HepG2 (cell line): ENCODE measurements at regions not wholly inside any gene's neighbourhood (a gene's known extent, or its start where the extent isn't known, plus 50 kb on each side); places are given as distances from the start of the nearest gene placed in this dataset.

Experiments
- ATAC-seq: fragments of 200-7000 bp; cut with Tn5 transposase; 3 replicates; pipeline ENCODE4 v1.9.1; 2020; ENCODE audit warnings: mild to moderate bottlenecking, moderate library complexity
- BruUV-seq: library from RNA; stranded (reverse); fragments of 400-500 nt; replicated peaks from 2 replicates; lab custom pipeline; 2021; lab: Mats Ljungman, UMichigan
- CTCF ChIA-PET: fragments of 300-600 bp; formaldehyde crosslinking; extraction: SDS; loops from one replicate; lab custom pipeline; 2021; ENCODE audit warnings: low total read pairs, inconsistent platforms, low intra/inter-chr PET ratio; lab: Yijun Ruan, JAX
- POLR2A ChIA-PET: fragments of 350-600 bp; sonication (Branson Sonifier 250); formaldehyde crosslinking; loops from one replicate; lab custom pipeline; 2020; ENCODE audit warnings: antibody characterized with exemption, inconsistent platforms; lab: Yijun Ruan, JAX
- DNase-seq: peaks from one replicate; pipeline ENCODE4 v3.0.0-alpha.2; 2015; ENCODE audit warnings: low spot score
- FAIRE-seq: peaks from 3 replicates; lab custom pipeline; 2011; peaks lifted over from hg19 to GRCh38; lab: Jason Lieb, UNC
- H2AFZ ChIP-seq: one replicate; pipeline ENCODE4 v1.6.1; 2011; ENCODE audit warnings: low read length, inconsistent platforms
- H3K27ac ChIP-seq: fragments of 300-600 bp; 3 replicates; pipeline ENCODE4 v1.8.0; 2011; ENCODE audit warnings: mixed run types, mild to moderate bottlenecking, mixed read lengths, low read length, inconsistent platforms; ENCODE audit not compliant: insufficient read depth; ENCODE audit errors: extremely low read length
- H3K27me3 ChIP-seq, 2 experiments: fragments of 200-600 bp in 1 of 2; 2 replicates in 1 of 2; 3 replicates in 1 of 2; pipeline versions ENCODE4 v1.6.0 to v1.8.0; 2011; ENCODE audit warnings: low read length in 2 of 2, mild to moderate bottlenecking in 2 of 2, moderate library complexity in 2 of 2, inconsistent platforms in 1 of 2; ENCODE audit not compliant: insufficient read depth in 2 of 2, control insufficient read depth in 1 of 2
- H3K36me3 ChIP-seq, 2 experiments: fragments of 200-600 bp in 1 of 2; replicated peaks in 1 of 2; 2 replicates in 1 of 2; 3 replicates in 1 of 2; pipeline versions ENCODE4 v1.5.1 to v1.8.0; 2011; ENCODE audit warnings: low read length in 2 of 2, inconsistent platforms in 1 of 2; ENCODE audit not compliant: insufficient read depth in 2 of 2, control insufficient read depth in 1 of 2
- H3K4me1 ChIP-seq: 2 replicates; pipeline ENCODE4 v1.5.1; 2012; ENCODE audit warnings: low read length, inconsistent platforms; ENCODE audit not compliant: insufficient read depth
- H3K4me2 ChIP-seq: 2 replicates; pipeline ENCODE4 v1.6.0; 2011; ENCODE audit warnings: low read depth, low read length, inconsistent platforms
- H3K4me3 ChIP-seq, 3 experiments: fragments of 200-600 bp in 1 of 3; sonication (generic), shearing (Covaris generic) in 1 of 3; replicated peaks in 1 of 3; 2 replicates each; pipeline ENCODE4 v1.5.1; 2011 to 2016; ENCODE audit warnings: low read length in 3 of 3, inconsistent platforms in 2 of 3, low read depth in 2 of 3, mild to moderate bottlenecking in 2 of 3, control low read depth in 1 of 3, mixed read lengths in 1 of 3; ENCODE audit not compliant: insufficient read depth in 1 of 3
- H3K79me2 ChIP-seq: one replicate; pipeline ENCODE4 v1.6.1; 2011; ENCODE audit warnings: low read length, inconsistent platforms; ENCODE audit not compliant: insufficient read depth
- H3K9ac ChIP-seq: 2 replicates; pipeline ENCODE4 v1.6.0; 2011; ENCODE audit warnings: mild to moderate bottlenecking, low read depth, low read length, inconsistent platforms; ENCODE audit not compliant: insufficient read depth
- H3K9me3 ChIP-seq: 2 replicates; pipeline ENCODE4 v1.5.1; 2012; ENCODE audit warnings: mild to moderate bottlenecking, low read length
- H4K20me1 ChIP-seq: 2 replicates; pipeline ENCODE4 v1.6.0; 2011; ENCODE audit warnings: inconsistent platforms, mild to moderate bottlenecking, low read length, moderate library complexity; ENCODE audit not compliant: insufficient read depth
- CC2D1A ChIP-seq: sonication (generic); formaldehyde crosslinking; IDR thresholded peaks from 2 replicates; pipeline ENCODE4 v1.8.1; 2023; ENCODE audit warnings: mild to moderate bottlenecking, missing genetic modification reagents
- FOXK2 ChIP-seq: fragments of 450-650 bp; IDR thresholded peaks from 2 replicates; pipeline ENCODE4 v1.6.1; 2016
- HIVEP1 ChIP-seq: sonication (generic); formaldehyde crosslinking; IDR thresholded peaks from 2 replicates; pipeline ENCODE4 v1.4.0; 2020; ENCODE audit warnings: mild to moderate bottlenecking, missing genetic modification reagents
- MED13 ChIP-seq: sonication (generic); formaldehyde crosslinking; IDR thresholded peaks from 2 replicates; pipeline ENCODE4 v1.5.0; 2020; ENCODE audit warnings: missing genetic modification reagents
- MEIS1 ChIP-seq: sonication (generic); formaldehyde crosslinking; IDR thresholded peaks from 2 replicates; pipeline ENCODE4 v1.9.0; 2021; ENCODE audit warnings: mild to moderate bottlenecking, missing genetic modification reagents, moderate library complexity, borderline replicate concordance
- MTA1 ChIP-seq: sonication (generic); formaldehyde crosslinking; IDR thresholded peaks from 2 replicates; pipeline ENCODE4 v1.4.0; 2020; ENCODE audit warnings: missing genetic modification reagents, mild to moderate bottlenecking, borderline replicate concordance
- RBFOX2 ChIP-seq: fragments of 200-400 bp; formaldehyde crosslinking; IDR thresholded peaks from 2 replicates; pipeline ENCODE4 v1.6.1; 2017; ENCODE audit warnings: low read depth, mild to moderate bottlenecking, low read length
- RCOR2 ChIP-seq: IDR thresholded peaks from 2 replicates; pipeline ENCODE4 v1.6.1; 2016; ENCODE audit warnings: missing biosample characterization, missing genetic modification reagents
- SALL2 ChIP-seq: sonication (generic); formaldehyde crosslinking; IDR thresholded peaks from 2 replicates; pipeline ENCODE4 v1.8.1; 2023; ENCODE audit warnings: mild to moderate bottlenecking, missing genetic modification reagents, inconsistent platforms
- SRSF9 ChIP-seq: fragments of 200-400 bp; formaldehyde crosslinking; IDR thresholded peaks from 2 replicates; pipeline ENCODE4 v1.6.1; 2018; ENCODE audit warnings: borderline replicate concordance, mild to moderate bottlenecking, low read depth, low read length; ENCODE audit not compliant: insufficient read depth, poor library complexity, severe bottlenecking
- WIZ ChIP-seq: sonication (generic); formaldehyde crosslinking; IDR thresholded peaks from 2 replicates; pipeline ENCODE4 v1.5.1; 2020; ENCODE audit warnings: mild to moderate bottlenecking, missing genetic modification reagents
- ZNF207 ChIP-seq: fragments of 450-650 bp; IDR thresholded peaks from 2 replicates; pipeline ENCODE4 v1.6.1; 2016; ENCODE audit warnings: antibody characterized with exemption, borderline replicate concordance
- ZNF317 ChIP-seq: sonication (generic); formaldehyde crosslinking; IDR thresholded peaks from 2 replicates; pipeline ENCODE4 v1.5.0; 2020; ENCODE audit warnings: mild to moderate bottlenecking, missing genetic modification reagents
- ZNF564 ChIP-seq: sonication (generic); formaldehyde crosslinking; IDR thresholded peaks from 2 replicates; pipeline ENCODE4 v1.8.1; 2023; ENCODE audit warnings: mild to moderate bottlenecking, missing genetic modification reagents
- ZNF629 ChIP-seq: sonication (generic); formaldehyde crosslinking; conservative IDR thresholded peaks from 2 replicates; pipeline ENCODE4 v1.5.0; 2020; ENCODE audit warnings: missing genetic modification reagents
- ZNF883 ChIP-seq: sonication (generic); formaldehyde crosslinking; IDR thresholded peaks from 2 replicates; pipeline ENCODE4 v1.5.1; 2020; ENCODE audit warnings: mild to moderate bottlenecking, missing genetic modification reagents; ENCODE audit errors: not compliant biosample characterization
- in situ Hi-C: cut with HindIII; loops from 2 replicates; pipeline ENCODE4 v1.10.0; 2017; ENCODE audit warnings: low pct_unique_long_range_greater_than_20kb; ENCODE audit not compliant: extremely low pct_ligation_motif_present
- intact Hi-C: fragments of 100-400 bp; cut with micrococcal nuclease; formaldehyde crosslinking; loops from one replicate; pipeline ENCODE4 v1.10.0; 2022; ENCODE audit not compliant: unreplicated experiment
- TF ChIP-seq, protein P1 (sequence below): sonication (generic); formaldehyde crosslinking; IDR thresholded peaks from 2 replicates; pipeline ENCODE4 v1.5.0; 2020; ENCODE audit warnings: missing genetic modification reagents
- TF ChIP-seq, protein P2 (sequence below): sonication (generic); formaldehyde crosslinking; IDR thresholded peaks from 2 replicates; pipeline ENCODE4 v1.4.0; 2020; ENCODE audit warnings: missing genetic modification reagents
- TF ChIP-seq, protein P3 (sequence below): sonication (generic); formaldehyde crosslinking; IDR thresholded peaks from 2 replicates; pipeline ENCODE4 v1.5.0; 2020; ENCODE audit warnings: mild to moderate bottlenecking, missing genetic modification reagents, borderline replicate concordance

DNA sequence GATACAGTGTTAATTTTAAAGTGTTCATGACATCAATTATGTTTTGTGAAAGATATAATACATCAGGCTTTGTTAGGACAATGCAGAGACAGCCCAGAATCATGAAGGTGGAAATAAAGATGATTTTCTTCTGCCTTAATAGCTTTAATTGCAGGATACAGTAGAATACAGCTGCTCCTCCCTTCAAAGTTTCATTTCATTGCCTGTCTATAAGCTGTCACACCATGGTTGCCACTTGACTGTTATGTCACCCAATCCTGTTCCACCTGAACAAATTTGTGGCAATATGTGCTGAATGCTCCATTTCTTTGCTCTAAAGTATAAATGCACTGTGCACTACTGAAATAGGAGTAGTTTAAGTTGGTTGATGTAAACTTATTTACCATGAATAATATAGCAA lies 537.8 kb upstream of the ROBO2 start:
- H3K9me3 ChIP-seq = no peaks in the 10 kb centered on the region
- POLR2A ChIA-PET = no interaction called here
- no peak overlapping the region for H2AFZ ChIP-seq
- no peak overlapping the region for H3K4me2 ChIP-seq
- TF ChIP-seq MED13 = no peak
- no peak for TF ChIP-seq MTA1 (CRISPR knock-in tag)
- no peak for TF ChIP-seq RBFOX2
- TF ChIP-seq, protein P1, sequence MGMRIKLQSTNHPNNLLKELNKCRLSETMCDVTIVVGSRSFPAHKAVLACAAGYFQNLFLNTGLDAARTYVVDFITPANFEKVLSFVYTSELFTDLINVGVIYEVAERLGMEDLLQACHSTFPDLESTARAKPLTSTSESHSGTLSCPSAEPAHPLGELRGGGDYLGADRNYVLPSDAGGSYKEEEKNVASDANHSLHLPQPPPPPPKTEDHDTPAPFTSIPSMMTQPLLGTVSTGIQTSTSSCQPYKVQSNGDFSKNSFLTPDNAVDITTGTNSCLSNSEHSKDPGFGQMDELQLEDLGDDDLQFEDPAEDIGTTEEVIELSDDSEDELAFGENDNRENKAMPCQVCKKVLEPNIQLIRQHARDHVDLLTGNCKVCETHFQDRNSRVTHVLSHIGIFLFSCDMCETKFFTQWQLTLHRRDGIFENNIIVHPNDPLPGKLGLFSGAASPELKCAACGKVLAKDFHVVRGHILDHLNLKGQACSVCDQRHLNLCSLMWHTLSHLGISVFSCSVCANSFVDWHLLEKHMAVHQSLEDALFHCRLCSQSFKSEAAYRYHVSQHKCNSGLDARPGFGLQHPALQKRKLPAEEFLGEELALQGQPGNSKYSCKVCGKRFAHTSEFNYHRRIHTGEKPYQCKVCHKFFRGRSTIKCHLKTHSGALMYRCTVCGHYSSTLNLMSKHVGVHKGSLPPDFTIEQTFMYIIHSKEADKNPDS (CRISPR knock-in tag) = no peak
- TF ChIP-seq SALL2 (CRISPR knock-in tag) = no peak
- TF ChIP-seq MEIS1 (CRISPR knock-in tag) = no peak
- TF ChIP-seq ZNF883 (CRISPR knock-in tag) = no peak
- TF ChIP-seq CC2D1A = no peak
- no peak for TF ChIP-seq ZNF629 (CRISPR knock-in tag)
- TF ChIP-seq WIZ (CRISPR knock-in tag) = no peak
- no peak for TF ChIP-seq ZNF207
- no peak for TF ChIP-seq FOXK2
- TF ChIP-seq, protein P2, sequence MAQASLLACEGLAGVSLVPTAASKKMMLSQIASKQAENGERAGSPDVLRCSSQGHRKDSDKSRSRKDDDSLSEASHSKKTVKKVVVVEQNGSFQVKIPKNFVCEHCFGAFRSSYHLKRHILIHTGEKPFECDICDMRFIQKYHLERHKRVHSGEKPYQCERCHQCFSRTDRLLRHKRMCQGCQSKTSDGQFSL (CRISPR knock-in tag) = no peak
- TF ChIP-seq SRSF9 = no peak
- TF ChIP-seq ZNF564 (CRISPR knock-in tag) = no peak
- TF ChIP-seq HIVEP1 (CRISPR knock-in tag) = no peak
- TF ChIP-seq ZNF317 (CRISPR knock-in tag) = no peak
- TF ChIP-seq, protein P3, sequence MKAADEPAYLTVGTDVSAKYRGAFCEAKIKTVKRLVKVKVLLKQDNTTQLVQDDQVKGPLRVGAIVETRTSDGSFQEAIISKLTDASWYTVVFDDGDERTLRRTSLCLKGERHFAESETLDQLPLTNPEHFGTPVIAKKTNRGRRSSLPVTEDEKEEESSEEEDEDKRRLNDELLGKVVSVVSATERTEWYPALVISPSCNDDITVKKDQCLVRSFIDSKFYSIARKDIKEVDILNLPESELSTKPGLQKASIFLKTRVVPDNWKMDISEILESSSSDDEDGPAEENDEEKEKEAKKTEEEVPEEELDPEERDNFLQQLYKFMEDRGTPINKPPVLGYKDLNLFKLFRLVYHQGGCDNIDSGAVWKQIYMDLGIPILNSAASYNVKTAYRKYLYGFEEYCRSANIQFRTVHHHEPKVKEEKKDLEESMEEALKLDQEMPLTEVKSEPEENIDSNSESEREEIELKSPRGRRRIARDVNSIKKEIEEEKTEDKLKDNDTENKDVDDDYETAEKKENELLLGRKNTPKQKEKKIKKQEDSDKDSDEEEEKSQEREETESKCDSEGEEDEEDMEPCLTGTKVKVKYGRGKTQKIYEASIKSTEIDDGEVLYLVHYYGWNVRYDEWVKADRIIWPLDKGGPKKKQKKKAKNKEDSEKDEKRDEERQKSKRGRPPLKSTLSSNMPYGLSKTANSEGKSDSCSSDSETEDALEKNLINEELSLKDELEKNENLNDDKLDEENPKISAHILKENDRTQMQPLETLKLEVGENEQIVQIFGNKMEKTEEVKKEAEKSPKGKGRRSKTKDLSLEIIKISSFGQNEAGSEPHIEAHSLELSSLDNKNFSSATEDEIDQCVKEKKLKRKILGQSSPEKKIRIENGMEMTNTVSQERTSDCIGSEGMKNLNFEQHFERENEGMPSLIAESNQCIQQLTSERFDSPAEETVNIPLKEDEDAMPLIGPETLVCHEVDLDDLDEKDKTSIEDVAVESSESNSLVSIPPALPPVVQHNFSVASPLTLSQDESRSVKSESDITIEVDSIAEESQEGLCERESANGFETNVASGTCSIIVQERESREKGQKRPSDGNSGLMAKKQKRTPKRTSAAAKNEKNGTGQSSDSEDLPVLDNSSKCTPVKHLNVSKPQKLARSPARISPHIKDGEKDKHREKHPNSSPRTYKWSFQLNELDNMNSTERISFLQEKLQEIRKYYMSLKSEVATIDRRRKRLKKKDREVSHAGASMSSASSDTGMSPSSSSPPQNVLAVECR = no peak
- TF ChIP-seq RCOR2 (CRISPR knock-in tag) = no peak
- H3K27ac ChIP-seq = no peak overlapping the region
- no peak overlapping the region for H3K9ac ChIP-seq
- H3K4me3 ChIP-seq = no peak overlapping the region
- no peaks in the 10 kb centered on the region for H3K27me3 ChIP-seq
- intact Hi-C loops (no loop called here), in situ Hi-C loops (no loop called here)
- no TSS peak for BruUV-seq
- CTCF ChIA-PET = no interaction called here
- H3K4me1 ChIP-seq = no peaks in the 10 kb centered on the region
- H3K36me3 ChIP-seq = no peaks in the 10 kb centered on the region
- FAIRE-seq (no peak), ATAC-seq (no peak), DNase-seq (no peak)
- H4K20me1 ChIP-seq = no peaks in the 10 kb centered on the region
- H3K79me2 ChIP-seq = no peaks in the 10 kb centered on the region
